ENCODE measurements at regions not wholly inside any gene's neighbourhood (a gene's known extent, or its start where the extent isn't known, plus 50 kb on each side); places are given as distances from the start of the nearest gene placed in this dataset.

- POLR2A ChIA-PET (ENCODE audit: unreplicated experiment), result no interaction called here
- H3K14ac ChIP-seq (replicated peaks; ENCODE audit: low read depth, low read length), result no peak overlapping the region
- BruUV-seq (replicated peaks), result no TSS peak
- no peak overlapping the region for H3K9ac ChIP-seq (ENCODE audit: low read depth, low read length)
- no peak for TF ChIP-seq CHD1 (IDR thresholded peaks at IDR 0.05; ENCODE audit: low read depth, low read length)
- no peak for TF ChIP-seq CEBPB (IDR thresholded peaks at IDR 0.05; ENCODE audit: low read depth, low read length)
- no peak for TF ChIP-seq MAZ (IDR thresholded peaks at IDR 0.05; ENCODE audit: borderline replicate concordance, low read depth, low read length)
- TF ChIP-seq FOS (IDR thresholded peaks at IDR 0.05; ENCODE audit: low read depth, low read length), result no peak
- no peak for TF ChIP-seq MAFK (IDR thresholded peaks at IDR 0.05; ENCODE audit: low read depth, low read length)
- TF ChIP-seq NFE2L2 (IDR thresholded peaks at IDR 0.05; ENCODE audit: low read depth, low read length), result no peak
- no peak for TF ChIP-seq POLR2A (IDR thresholded peaks at IDR 0.05; ENCODE audit: low read depth, low read length)
- TF ChIP-seq CTCF (conservative IDR thresholded peaks at IDR 0.05; ENCODE audit: low read depth, low read length), result no peak
- no peak for TF ChIP-seq RFX5 (IDR thresholded peaks at IDR 0.05; ENCODE audit: low read depth, low read length)
- TF ChIP-seq USF2 (IDR thresholded peaks at IDR 0.05; ENCODE audit: low read depth, low read length), result no peak
- TF ChIP-seq BHLHE40 (IDR thresholded peaks at IDR 0.05; ENCODE audit: low read depth, low read length), result no peak
- no peak for TF ChIP-seq MXI1 (IDR thresholded peaks at IDR 0.05; ENCODE audit: borderline replicate concordance, low read depth, low read length)
- no peak for TF ChIP-seq SMC3 (IDR thresholded peaks at IDR 0.05; ENCODE audit: low read depth, low read length)
- TF ChIP-seq RCOR1 (IDR thresholded peaks at IDR 0.05; ENCODE audit: insufficient replicate concordance, low read length), result no peak
- TF ChIP-seq RAD21 (IDR thresholded peaks at IDR 0.05; ENCODE audit: low read length), result no peak
- no peak for TF ChIP-seq ELK1 (IDR thresholded peaks at IDR 0.05; ENCODE audit: borderline replicate concordance, low read depth, low read length)
- no CpG with 5 or more reads among the region's 5 CpGs for WGBS, 2 experiments (ENCODE audit: extremely low coverage in 2 of 2, insufficient read length in 1 of 2)
- CTCF ChIA-PET, result no interaction called here
- H3K4ac ChIP-seq (ENCODE audit: low read depth, low read length), result no peak overlapping the region
- H2BK20ac ChIP-seq (ENCODE audit: low read depth, low read length), result no peak overlapping the region
- no peak overlapping the region for H3K4me3 ChIP-seq (ENCODE audit: insufficient read depth, low read depth, low read length)
- no peaks in the 10 kb centered on the region for H4K20me1 ChIP-seq (ENCODE audit: insufficient read depth, low read length)
- no peaks in the 10 kb centered on the region for H3K9me1 ChIP-seq (ENCODE audit: insufficient read depth, low read length)
- no peak overlapping the region for H3K18ac ChIP-seq (ENCODE audit: low read depth, low read length)
- intact Hi-C loops (cut with micrococcal nuclease), result no loop called here
- H3K27me3 ChIP-seq (ENCODE audit: control insufficient read depth, insufficient read depth, low read length), result no peaks in the 10 kb centered on the region
- no peak overlapping the region for H3K27ac ChIP-seq (ENCODE audit: insufficient read depth, low read length)
- H4K5ac ChIP-seq (ENCODE audit: low read depth, low read length), result no peak overlapping the region
- no peaks in the 10 kb centered on the region for H3K4me1 ChIP-seq (ENCODE audit: control insufficient read depth, insufficient read depth, low read length)
- H2BK120ac ChIP-seq (ENCODE audit: low read depth, low read length), result no peak overlapping the region
- H2AK9ac ChIP-seq (replicated peaks; ENCODE audit: low read depth, low read length, poor library complexity), result no peak overlapping the region
- H3K79me1 ChIP-seq (ENCODE audit: low read depth in 1 of 2, low read length in 2 of 2), result no peaks in the 10 kb centered on the region
- DNase-seq (no peak), ATAC-seq (ENCODE audit: low read depth) (no peak)
- H4K91ac ChIP-seq (ENCODE audit: insufficient read depth, low read depth, low read length), result no peak overlapping the region
- H3K23ac ChIP-seq (ENCODE audit: low read depth, low read length), result no peak overlapping the region
- dilution Hi-C loops (cut with HindIII; ENCODE audit: low sequenced_read_pairs, unreplicated experiment), result no loop called here
- H4K8ac ChIP-seq (ENCODE audit: low read depth in 2 of 2, low read length in 2 of 2), result no peak overlapping the region
- no peak overlapping the region for H2AFZ ChIP-seq (replicated peaks; ENCODE audit: low read length, poor library complexity)
- H3K9me3 ChIP-seq (ENCODE audit: control insufficient read depth, insufficient read depth, low read length), result peaks cover 7% of the 10 kb centered on the region
- no peaks in the 10 kb centered on the region for H3K36me3 ChIP-seq (ENCODE audit: control insufficient read depth, insufficient read depth, low read length)
- H2AK5ac ChIP-seq (ENCODE audit: low read depth, low read length), result no peak overlapping the region
- H2BK5ac ChIP-seq (ENCODE audit: low read depth, low read length, poor library complexity, severe bottlenecking), result no peak overlapping the region
- H3K56ac ChIP-seq (ENCODE audit: extremely low read depth, insufficient read depth, low read length), result no peak overlapping the region
- H3K4me2 ChIP-seq (ENCODE audit: low read depth, low read length), result no peak overlapping the region
- no peak overlapping the region for H2BK15ac ChIP-seq (ENCODE audit: low read depth, low read length)
- in situ Hi-C loops (cut with MboI; ENCODE audit: low sequenced_read_pairs), result no loop called here
These were observed 237.6 kb upstream of the CDH4 start for GRCh38 chr20:61014491-61014890.
